HCT116 (cell line): ENCODE measurements at regions not wholly inside any gene's neighbourhood (a gene's known extent, or its start where the extent isn't known, plus 50 kb on each side); places are given as distances from the start of the nearest gene placed in this dataset.

Experiments used
- ELF1 ChIP-seq: IDR thresholded peaks from 2 replicates; pipeline ENCODE4 v1.6.1; 2012; ENCODE audit warnings: low read depth, borderline replicate concordance
- ZFX ChIP-seq: fragments of 450-650 bp; IDR thresholded peaks from 2 replicates; pipeline ENCODE4 v1.6.1; 2017
- ZNF274 ChIP-seq: fragments of 200-500 bp; sonication (Bioruptor generic); IDR thresholded peaks from 2 replicates; pipeline ENCODE4 v1.6.1; 2014; ENCODE audit warnings: mild to moderate bottlenecking, low read depth, low read length, inconsistent platforms
- TF ChIP-seq, protein P1 (sequence below), 3 experiments: fragments of 200-600 bp in 1 of 3; sonication (generic) in 1 of 3; IDR thresholded peaks in 2 of 3; conservative IDR thresholded peaks in 1 of 3; 2 replicates each; pipeline ENCODE4 v1.5.1; 2012 to 2017; ENCODE audit warnings: low read depth in 2 of 3, low read length in 2 of 3, antibody characterized with exemption in 1 of 3, borderline replicate concordance in 1 of 3, control low read depth in 1 of 3, mild to moderate bottlenecking in 1 of 3, mixed read lengths in 1 of 3, mixed run types in 1 of 3, moderate library complexity in 1 of 3; ENCODE audit not compliant: insufficient read depth in 1 of 3
- TF ChIP-seq, protein P2 (sequence below): IDR thresholded peaks from 2 replicates; pipeline ENCODE4 v1.6.1; 2012; ENCODE audit warnings: low read depth
- TF ChIP-seq, protein P3 (sequence below): IDR thresholded peaks from 2 replicates; pipeline ENCODE4 v1.6.1; 2011; ENCODE audit warnings: mild to moderate bottlenecking, low read length, moderate library complexity; ENCODE audit not compliant: insufficient replicate concordance; ENCODE audit errors: extremely low read depth

DNA sequence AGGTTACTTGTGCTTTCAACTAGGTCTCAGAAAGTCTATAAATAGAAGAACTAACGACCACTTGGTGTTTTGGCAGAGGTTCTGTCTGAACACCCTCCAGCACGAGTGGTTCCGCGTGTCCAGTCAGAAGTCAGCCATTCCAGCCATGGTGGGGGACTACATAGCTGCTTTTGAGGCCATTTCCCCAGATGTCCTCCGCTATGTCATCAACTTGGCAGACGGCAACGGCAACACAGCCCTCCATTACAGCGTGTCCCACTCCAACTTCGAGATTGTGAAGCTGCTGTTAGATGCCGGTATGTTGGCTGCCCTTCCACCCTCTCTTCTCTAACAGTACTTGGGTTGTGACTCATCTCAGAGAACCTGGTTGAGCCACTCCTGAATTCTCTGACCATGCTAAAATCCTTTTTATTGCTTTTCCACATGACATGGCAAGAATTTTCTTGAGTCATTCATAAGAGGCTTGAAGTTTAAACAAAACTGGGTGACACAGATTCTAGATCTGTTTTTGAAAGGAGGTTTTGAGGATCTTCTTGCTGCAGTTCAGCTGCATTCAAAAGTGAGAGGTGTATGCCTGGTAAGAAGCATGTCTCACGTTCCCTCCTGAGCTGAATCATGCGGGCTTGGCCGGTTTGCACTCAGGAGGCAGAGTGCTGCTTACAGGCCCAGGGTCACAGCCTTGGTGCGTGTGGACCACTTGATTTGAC lies 103.1 kb upstream of the DMRT1 start:
- TF ChIP-seq ZNF274 (no peak), ELF1 (no peak), ZFX (no peak)
- TF ChIP-seq, protein P1, sequence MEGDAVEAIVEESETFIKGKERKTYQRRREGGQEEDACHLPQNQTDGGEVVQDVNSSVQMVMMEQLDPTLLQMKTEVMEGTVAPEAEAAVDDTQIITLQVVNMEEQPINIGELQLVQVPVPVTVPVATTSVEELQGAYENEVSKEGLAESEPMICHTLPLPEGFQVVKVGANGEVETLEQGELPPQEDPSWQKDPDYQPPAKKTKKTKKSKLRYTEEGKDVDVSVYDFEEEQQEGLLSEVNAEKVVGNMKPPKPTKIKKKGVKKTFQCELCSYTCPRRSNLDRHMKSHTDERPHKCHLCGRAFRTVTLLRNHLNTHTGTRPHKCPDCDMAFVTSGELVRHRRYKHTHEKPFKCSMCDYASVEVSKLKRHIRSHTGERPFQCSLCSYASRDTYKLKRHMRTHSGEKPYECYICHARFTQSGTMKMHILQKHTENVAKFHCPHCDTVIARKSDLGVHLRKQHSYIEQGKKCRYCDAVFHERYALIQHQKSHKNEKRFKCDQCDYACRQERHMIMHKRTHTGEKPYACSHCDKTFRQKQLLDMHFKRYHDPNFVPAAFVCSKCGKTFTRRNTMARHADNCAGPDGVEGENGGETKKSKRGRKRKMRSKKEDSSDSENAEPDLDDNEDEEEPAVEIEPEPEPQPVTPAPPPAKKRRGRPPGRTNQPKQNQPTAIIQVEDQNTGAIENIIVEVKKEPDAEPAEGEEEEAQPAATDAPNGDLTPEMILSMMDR (IDR thresholded peaks at IDR 0.05 in 2 of 3, conservative IDR thresholded peaks at IDR 0.05 in 1 of 3; ENCODE audit: borderline replicate concordance in 1 of 3, insufficient read depth in 1 of 3, low read depth in 2 of 3, low read length in 2 of 3), result no peak
- TF ChIP-seq, protein P2, sequence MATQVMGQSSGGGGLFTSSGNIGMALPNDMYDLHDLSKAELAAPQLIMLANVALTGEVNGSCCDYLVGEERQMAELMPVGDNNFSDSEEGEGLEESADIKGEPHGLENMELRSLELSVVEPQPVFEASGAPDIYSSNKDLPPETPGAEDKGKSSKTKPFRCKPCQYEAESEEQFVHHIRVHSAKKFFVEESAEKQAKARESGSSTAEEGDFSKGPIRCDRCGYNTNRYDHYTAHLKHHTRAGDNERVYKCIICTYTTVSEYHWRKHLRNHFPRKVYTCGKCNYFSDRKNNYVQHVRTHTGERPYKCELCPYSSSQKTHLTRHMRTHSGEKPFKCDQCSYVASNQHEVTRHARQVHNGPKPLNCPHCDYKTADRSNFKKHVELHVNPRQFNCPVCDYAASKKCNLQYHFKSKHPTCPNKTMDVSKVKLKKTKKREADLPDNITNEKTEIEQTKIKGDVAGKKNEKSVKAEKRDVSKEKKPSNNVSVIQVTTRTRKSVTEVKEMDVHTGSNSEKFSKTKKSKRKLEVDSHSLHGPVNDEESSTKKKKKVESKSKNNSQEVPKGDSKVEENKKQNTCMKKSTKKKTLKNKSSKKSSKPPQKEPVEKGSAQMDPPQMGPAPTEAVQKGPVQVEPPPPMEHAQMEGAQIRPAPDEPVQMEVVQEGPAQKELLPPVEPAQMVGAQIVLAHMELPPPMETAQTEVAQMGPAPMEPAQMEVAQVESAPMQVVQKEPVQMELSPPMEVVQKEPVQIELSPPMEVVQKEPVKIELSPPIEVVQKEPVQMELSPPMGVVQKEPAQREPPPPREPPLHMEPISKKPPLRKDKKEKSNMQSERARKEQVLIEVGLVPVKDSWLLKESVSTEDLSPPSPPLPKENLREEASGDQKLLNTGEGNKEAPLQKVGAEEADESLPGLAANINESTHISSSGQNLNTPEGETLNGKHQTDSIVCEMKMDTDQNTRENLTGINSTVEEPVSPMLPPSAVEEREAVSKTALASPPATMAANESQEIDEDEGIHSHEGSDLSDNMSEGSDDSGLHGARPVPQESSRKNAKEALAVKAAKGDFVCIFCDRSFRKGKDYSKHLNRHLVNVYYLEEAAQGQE, result no peak
- TF ChIP-seq, protein P3, sequence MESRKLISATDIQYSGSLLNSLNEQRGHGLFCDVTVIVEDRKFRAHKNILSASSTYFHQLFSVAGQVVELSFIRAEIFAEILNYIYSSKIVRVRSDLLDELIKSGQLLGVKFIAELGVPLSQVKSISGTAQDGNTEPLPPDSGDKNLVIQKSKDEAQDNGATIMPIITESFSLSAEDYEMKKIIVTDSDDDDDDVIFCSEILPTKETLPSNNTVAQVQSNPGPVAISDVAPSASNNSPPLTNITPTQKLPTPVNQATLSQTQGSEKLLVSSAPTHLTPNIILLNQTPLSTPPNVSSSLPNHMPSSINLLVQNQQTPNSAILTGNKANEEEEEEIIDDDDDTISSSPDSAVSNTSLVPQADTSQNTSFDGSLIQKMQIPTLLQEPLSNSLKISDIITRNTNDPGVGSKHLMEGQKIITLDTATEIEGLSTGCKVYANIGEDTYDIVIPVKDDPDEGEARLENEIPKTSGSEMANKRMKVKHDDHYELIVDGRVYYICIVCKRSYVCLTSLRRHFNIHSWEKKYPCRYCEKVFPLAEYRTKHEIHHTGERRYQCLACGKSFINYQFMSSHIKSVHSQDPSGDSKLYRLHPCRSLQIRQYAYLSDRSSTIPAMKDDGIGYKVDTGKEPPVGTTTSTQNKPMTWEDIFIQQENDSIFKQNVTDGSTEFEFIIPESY, result no peak
